WTC11 (cell line): ENCODE measurements at regions not wholly inside any gene's neighbourhood (a gene's known extent, or its start where the extent isn't known, plus 50 kb on each side); places are given as distances from the start of the nearest gene placed in this dataset.

Experiments used
- ATAC-seq: fragments of 200-7000 bp; cut with Tn5 transposase; 2 replicates; pipeline ENCODE4 v1.10.0; 2021; ENCODE audit warnings: mild to moderate bottlenecking, moderate library complexity
- CTCF ChIA-PET: fragments of 300-600 bp; sonication (Branson Sonifier 250); formaldehyde crosslinking; loops from one replicate; lab custom pipeline; 2021; ENCODE audit warnings: antibody characterized with exemption; lab: Charles Lee
- POLR2A ChIA-PET: fragments of 350-600 bp; sonication (Branson Sonifier 250); formaldehyde crosslinking; loops from one replicate; lab custom pipeline; 2021; ENCODE audit warnings: antibody characterized with exemption; lab: Charles Lee
- DNase-seq: peaks from one replicate; pipeline ENCODE4 v3.0.0; 2021; ENCODE audit warnings: low spot score
- H3K27ac Mint-ChIP-seq: 2 replicates; pipeline ENCODE4 v1.8.0; 2021; ENCODE audit warnings: mixed read lengths
- H3K27me3 Mint-ChIP-seq: 2 replicates; pipeline ENCODE4 v1.8.0; 2021; ENCODE audit warnings: low read depth, mild to moderate bottlenecking, moderate library complexity, mixed read lengths
- H3K36me3 Mint-ChIP-seq: 2 replicates; pipeline ENCODE4 v1.8.0; 2021; ENCODE audit warnings: mixed read lengths
- H3K4me1 Mint-ChIP-seq: 2 replicates; pipeline ENCODE4 v1.8.0; 2022; ENCODE audit warnings: mixed read lengths
- H3K4me3 Mint-ChIP-seq: 2 replicates; pipeline ENCODE4 v1.8.0; 2021; ENCODE audit warnings: mild to moderate bottlenecking, moderate library complexity, mixed read lengths
- H3K9me3 Mint-ChIP-seq: 2 replicates; pipeline ENCODE4 v1.8.0; 2021; ENCODE audit warnings: mixed read lengths
- CREM ChIP-seq: sonication (generic); formaldehyde crosslinking; IDR thresholded peaks from 2 replicates; pipeline ENCODE4 v1.8.1; 2022; ENCODE audit warnings: mild to moderate bottlenecking, missing genetic modification reagents, moderate library complexity
- JUN ChIP-seq: sonication (generic); formaldehyde crosslinking; IDR thresholded peaks from 2 replicates; pipeline ENCODE4 v1.8.0; 2023; ENCODE audit warnings: mild to moderate bottlenecking, missing genetic modification reagents
- MXD4 ChIP-seq: fragments of 250-450 bp; sonication (Bioruptor Pico); IDR thresholded peaks from 2 replicates; pipeline ENCODE4 v1.8.0; 2021; ENCODE audit warnings: mild to moderate bottlenecking, moderate library complexity, borderline replicate concordance
- NFATC4 ChIP-seq: fragments of 250-450 bp; sonication (Bioruptor Pico); IDR thresholded peaks from 2 replicates; pipeline ENCODE4 v1.9.0; 2021; ENCODE audit warnings: mild to moderate bottlenecking
- NFYB ChIP-seq: sonication (generic); formaldehyde crosslinking; conservative IDR thresholded peaks from 2 replicates; pipeline ENCODE4 v1.8.0; 2022; ENCODE audit warnings: low read depth, missing genetic modification reagents
- NR1H2 ChIP-seq: sonication (generic); formaldehyde crosslinking; IDR thresholded peaks from 2 replicates; pipeline ENCODE4 v1.9.0; 2021; ENCODE audit warnings: mild to moderate bottlenecking, moderate library complexity, missing genetic modification reagents
- NR3C1 ChIP-seq: sonication (generic); formaldehyde crosslinking; conservative IDR thresholded peaks from 2 replicates; pipeline ENCODE4 v1.8.1; 2023; ENCODE audit warnings: low read depth, mild to moderate bottlenecking, missing genetic modification reagents
- SOX15 ChIP-seq: fragments of 250-450 bp; sonication (Bioruptor Pico); IDR thresholded peaks from 2 replicates; pipeline ENCODE4 v1.9.0; 2021; ENCODE audit warnings: mild to moderate bottlenecking
- TF ChIP-seq, protein P1 (sequence below): fragments of 250-450 bp; sonication (Bioruptor Pico); IDR thresholded peaks from 2 replicates; pipeline ENCODE4 v1.9.0; 2021; ENCODE audit warnings: mild to moderate bottlenecking
- TF ChIP-seq, protein P2 (sequence below): sonication (generic); formaldehyde crosslinking; IDR thresholded peaks from 2 replicates; pipeline ENCODE4 v1.8.1; 2023; ENCODE audit warnings: mild to moderate bottlenecking, missing genetic modification reagents
- TF ChIP-seq, protein P3 (sequence below): sonication (generic); formaldehyde crosslinking; IDR thresholded peaks from 2 replicates; pipeline ENCODE4 v1.8.1; 2023; ENCODE audit warnings: mild to moderate bottlenecking, missing genetic modification reagents
- TF ChIP-seq, protein P4 (sequence below): sonication (generic); formaldehyde crosslinking; IDR thresholded peaks from 2 replicates; pipeline ENCODE4 v1.8.0; 2022; ENCODE audit warnings: mild to moderate bottlenecking, missing genetic modification reagents
- TF ChIP-seq, protein P5 (sequence below): sonication (generic); formaldehyde crosslinking; IDR thresholded peaks from 2 replicates; pipeline ENCODE4 v1.8.1; 2022; ENCODE audit warnings: mild to moderate bottlenecking, missing genetic modification reagents, moderate library complexity, borderline replicate concordance
- TF ChIP-seq, protein P6 (sequence below): sonication (generic); formaldehyde crosslinking; IDR thresholded peaks from 2 replicates; pipeline ENCODE4 v1.8.0; 2023; ENCODE audit warnings: mild to moderate bottlenecking, missing genetic modification reagents
- TF ChIP-seq, protein P7 (sequence below): sonication (generic); formaldehyde crosslinking; IDR thresholded peaks from 2 replicates; pipeline ENCODE4 v1.8.1; 2023; ENCODE audit warnings: mild to moderate bottlenecking, missing genetic modification reagents, moderate library complexity

DNA sequence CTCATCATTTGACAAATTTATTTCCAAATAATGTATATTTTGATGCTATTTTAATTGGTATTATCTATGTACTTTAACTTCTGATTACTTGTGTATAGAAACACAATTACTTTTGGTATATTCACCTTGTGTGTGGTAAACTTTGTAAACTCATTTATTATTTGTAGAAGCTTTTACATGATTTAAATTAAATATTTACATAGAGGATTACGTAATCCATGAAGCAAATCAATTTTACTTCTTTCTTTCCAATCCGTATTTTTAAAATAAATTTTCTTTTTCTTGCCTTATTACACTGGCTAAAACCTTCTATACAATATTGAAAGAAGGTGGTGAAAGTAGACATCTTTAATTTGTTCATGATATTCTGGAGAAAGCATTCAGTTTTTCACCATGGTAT, 540.2 kb downstream of the MMUT start (continued):
- TF ChIP-seq, protein P1, sequence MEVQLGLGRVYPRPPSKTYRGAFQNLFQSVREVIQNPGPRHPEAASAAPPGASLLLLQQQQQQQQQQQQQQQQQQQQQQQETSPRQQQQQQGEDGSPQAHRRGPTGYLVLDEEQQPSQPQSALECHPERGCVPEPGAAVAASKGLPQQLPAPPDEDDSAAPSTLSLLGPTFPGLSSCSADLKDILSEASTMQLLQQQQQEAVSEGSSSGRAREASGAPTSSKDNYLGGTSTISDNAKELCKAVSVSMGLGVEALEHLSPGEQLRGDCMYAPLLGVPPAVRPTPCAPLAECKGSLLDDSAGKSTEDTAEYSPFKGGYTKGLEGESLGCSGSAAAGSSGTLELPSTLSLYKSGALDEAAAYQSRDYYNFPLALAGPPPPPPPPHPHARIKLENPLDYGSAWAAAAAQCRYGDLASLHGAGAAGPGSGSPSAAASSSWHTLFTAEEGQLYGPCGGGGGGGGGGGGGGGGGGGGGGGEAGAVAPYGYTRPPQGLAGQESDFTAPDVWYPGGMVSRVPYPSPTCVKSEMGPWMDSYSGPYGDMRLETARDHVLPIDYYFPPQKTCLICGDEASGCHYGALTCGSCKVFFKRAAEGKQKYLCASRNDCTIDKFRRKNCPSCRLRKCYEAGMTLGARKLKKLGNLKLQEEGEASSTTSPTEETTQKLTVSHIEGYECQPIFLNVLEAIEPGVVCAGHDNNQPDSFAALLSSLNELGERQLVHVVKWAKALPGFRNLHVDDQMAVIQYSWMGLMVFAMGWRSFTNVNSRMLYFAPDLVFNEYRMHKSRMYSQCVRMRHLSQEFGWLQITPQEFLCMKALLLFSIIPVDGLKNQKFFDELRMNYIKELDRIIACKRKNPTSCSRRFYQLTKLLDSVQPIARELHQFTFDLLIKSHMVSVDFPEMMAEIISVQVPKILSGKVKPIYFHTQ (CRISPR knock-in tag): no peak
- no peak for TF ChIP-seq SOX15
- no peak for TF ChIP-seq NR3C1 (CRISPR knock-in tag)
- TF ChIP-seq NFATC4 (CRISPR knock-in tag): no peak
- no peak for TF ChIP-seq MXD4 (CRISPR knock-in tag)
- TF ChIP-seq, protein P2, sequence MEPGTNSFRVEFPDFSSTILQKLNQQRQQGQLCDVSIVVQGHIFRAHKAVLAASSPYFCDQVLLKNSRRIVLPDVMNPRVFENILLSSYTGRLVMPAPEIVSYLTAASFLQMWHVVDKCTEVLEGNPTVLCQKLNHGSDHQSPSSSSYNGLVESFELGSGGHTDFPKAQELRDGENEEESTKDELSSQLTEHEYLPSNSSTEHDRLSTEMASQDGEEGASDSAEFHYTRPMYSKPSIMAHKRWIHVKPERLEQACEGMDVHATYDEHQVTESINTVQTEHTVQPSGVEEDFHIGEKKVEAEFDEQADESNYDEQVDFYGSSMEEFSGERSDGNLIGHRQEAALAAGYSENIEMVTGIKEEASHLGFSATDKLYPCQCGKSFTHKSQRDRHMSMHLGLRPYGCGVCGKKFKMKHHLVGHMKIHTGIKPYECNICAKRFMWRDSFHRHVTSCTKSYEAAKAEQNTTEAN (CRISPR knock-in tag): no peak
- TF ChIP-seq, protein P3, sequence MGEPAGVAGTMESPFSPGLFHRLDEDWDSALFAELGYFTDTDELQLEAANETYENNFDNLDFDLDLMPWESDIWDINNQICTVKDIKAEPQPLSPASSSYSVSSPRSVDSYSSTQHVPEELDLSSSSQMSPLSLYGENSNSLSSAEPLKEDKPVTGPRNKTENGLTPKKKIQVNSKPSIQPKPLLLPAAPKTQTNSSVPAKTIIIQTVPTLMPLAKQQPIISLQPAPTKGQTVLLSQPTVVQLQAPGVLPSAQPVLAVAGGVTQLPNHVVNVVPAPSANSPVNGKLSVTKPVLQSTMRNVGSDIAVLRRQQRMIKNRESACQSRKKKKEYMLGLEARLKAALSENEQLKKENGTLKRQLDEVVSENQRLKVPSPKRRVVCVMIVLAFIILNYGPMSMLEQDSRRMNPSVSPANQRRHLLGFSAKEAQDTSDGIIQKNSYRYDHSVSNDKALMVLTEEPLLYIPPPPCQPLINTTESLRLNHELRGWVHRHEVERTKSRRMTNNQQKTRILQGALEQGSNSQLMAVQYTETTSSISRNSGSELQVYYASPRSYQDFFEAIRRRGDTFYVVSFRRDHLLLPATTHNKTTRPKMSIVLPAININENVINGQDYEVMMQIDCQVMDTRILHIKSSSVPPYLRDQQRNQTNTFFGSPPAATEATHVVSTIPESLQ (CRISPR knock-in tag): no peak
- TF ChIP-seq, protein P4, sequence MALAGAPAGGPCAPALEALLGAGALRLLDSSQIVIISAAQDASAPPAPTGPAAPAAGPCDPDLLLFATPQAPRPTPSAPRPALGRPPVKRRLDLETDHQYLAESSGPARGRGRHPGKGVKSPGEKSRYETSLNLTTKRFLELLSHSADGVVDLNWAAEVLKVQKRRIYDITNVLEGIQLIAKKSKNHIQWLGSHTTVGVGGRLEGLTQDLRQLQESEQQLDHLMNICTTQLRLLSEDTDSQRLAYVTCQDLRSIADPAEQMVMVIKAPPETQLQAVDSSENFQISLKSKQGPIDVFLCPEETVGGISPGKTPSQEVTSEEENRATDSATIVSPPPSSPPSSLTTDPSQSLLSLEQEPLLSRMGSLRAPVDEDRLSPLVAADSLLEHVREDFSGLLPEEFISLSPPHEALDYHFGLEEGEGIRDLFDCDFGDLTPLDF (CRISPR knock-in tag): no peak
- TF ChIP-seq NR1H2 (CRISPR knock-in tag): no peak
- no peak for TF ChIP-seq JUN (CRISPR knock-in tag)

DNA sequence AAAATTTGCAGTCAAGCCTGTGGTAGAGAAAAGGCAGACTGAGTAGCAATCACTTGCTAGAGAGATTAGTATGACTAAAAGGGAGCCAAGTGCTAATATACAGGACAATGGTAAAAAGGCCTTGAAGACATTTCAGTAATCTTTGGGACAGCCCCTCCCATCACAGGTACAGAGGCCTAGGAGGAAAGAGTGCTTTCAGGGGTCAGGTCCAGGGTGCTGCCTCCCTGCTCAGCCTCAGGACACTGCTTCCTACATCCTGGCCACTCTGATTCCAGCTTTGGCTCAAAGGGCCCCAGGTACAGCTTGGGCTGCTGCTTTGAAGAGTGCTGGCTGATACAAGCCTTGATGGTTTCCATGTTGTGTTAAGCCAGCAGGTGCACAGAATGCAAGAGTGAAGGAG, 543.5 kb downstream of the MMUT start:
- Mint-ChIP-seq H3K27me3 (no peaks in the 10 kb centered on the region), H3K27ac (peak overlapping the region; percentile 74), H3K4me1 (peaks cover 36% of the 10 kb centered on the region), H3K36me3 (peaks cover 3% of the 10 kb centered on the region; the same call in 1 of the 2 replicates), H3K9me3 (peaks cover 19% of the 10 kb centered on the region), H3K4me3 (no peak overlapping the region)
- ChIA-PET CTCF (no interaction called here), POLR2A (no interaction called here)
- ATAC-seq: peak; percentile 96
- DNase-seq: peak; percentile 13
- TF ChIP-seq NR1H2 (CRISPR knock-in tag) (no peak), NFYB (CRISPR knock-in tag) (no peak), CREM (CRISPR knock-in tag) (no peak), SOX15 (no peak)
- TF ChIP-seq, protein P5, sequence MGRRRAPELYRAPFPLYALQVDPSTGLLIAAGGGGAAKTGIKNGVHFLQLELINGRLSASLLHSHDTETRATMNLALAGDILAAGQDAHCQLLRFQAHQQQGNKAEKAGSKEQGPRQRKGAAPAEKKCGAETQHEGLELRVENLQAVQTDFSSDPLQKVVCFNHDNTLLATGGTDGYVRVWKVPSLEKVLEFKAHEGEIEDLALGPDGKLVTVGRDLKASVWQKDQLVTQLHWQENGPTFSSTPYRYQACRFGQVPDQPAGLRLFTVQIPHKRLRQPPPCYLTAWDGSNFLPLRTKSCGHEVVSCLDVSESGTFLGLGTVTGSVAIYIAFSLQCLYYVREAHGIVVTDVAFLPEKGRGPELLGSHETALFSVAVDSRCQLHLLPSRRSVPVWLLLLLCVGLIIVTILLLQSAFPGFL (CRISPR knock-in tag): no peak
- TF ChIP-seq, protein P6, sequence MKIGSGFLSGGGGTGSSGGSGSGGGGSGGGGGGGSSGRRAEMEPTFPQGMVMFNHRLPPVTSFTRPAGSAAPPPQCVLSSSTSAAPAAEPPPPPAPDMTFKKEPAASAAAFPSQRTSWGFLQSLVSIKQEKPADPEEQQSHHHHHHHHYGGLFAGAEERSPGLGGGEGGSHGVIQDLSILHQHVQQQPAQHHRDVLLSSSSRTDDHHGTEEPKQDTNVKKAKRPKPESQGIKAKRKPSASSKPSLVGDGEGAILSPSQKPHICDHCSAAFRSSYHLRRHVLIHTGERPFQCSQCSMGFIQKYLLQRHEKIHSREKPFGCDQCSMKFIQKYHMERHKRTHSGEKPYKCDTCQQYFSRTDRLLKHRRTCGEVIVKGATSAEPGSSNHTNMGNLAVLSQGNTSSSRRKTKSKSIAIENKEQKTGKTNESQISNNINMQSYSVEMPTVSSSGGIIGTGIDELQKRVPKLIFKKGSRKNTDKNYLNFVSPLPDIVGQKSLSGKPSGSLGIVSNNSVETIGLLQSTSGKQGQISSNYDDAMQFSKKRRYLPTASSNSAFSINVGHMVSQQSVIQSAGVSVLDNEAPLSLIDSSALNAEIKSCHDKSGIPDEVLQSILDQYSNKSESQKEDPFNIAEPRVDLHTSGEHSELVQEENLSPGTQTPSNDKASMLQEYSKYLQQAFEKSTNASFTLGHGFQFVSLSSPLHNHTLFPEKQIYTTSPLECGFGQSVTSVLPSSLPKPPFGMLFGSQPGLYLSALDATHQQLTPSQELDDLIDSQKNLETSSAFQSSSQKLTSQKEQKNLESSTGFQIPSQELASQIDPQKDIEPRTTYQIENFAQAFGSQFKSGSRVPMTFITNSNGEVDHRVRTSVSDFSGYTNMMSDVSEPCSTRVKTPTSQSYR: no peak
- TF ChIP-seq, protein P7, sequence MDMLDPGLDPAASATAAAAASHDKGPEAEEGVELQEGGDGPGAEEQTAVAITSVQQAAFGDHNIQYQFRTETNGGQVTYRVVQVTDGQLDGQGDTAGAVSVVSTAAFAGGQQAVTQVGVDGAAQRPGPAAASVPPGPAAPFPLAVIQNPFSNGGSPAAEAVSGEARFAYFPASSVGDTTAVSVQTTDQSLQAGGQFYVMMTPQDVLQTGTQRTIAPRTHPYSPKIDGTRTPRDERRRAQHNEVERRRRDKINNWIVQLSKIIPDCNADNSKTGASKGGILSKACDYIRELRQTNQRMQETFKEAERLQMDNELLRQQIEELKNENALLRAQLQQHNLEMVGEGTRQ (CRISPR knock-in tag): no peak
